CD4-positive, alpha-beta T cell (primary cell): ENCODE measurements at regions not wholly inside any gene's neighbourhood (a gene's known extent, or its start where the extent isn't known, plus 50 kb on each side); places are given as distances from the start of the nearest gene placed in this dataset.

Experiments
- ATAC-seq: fragments of 200-7000 bp; cut with Tn5 transposase; one replicate; pipeline ENCODE4 v1.10.0; 2022; ENCODE audit warnings: mild to moderate bottlenecking; ENCODE audit not compliant: poor library complexity
- CTCF ChIA-PET: fragments of 350-600 bp; sonication (Branson Sonifier 250); formaldehyde crosslinking; loops from one replicate; lab custom pipeline; 2021; ENCODE audit warnings: antibody characterized with exemption, inconsistent platforms; lab: Charles Lee
- POLR2A ChIA-PET: fragments of 350-600 bp; sonication (Branson Sonifier 250); formaldehyde crosslinking; loops from one replicate; lab custom pipeline; 2021; ENCODE audit warnings: antibody characterized with exemption, inconsistent platforms; lab: Charles Lee
- DNase-seq, 14 experiments: peaks; one replicate each; pipeline ENCODE4 v3.0.0-alpha.2; 2013 to 2020; ENCODE audit warnings: mixed read lengths in 2 of 14
- H3K27ac ChIP-seq, 2 donors: one replicate each; pipeline versions ENCODE4 v1.5.1 to v1.7.0; 2013; ENCODE audit warnings: low read length in 2 of 2, low read depth in 1 of 2, mild to moderate bottlenecking in 1 of 2
- H3K27me3 ChIP-seq, 2 experiments: 1 replicate in 1 of 2; 2 replicates in 1 of 2; pipeline versions ENCODE4 v1.6.1 to v1.7.0; 2013; ENCODE audit warnings: low read length in 2 of 2, control low read depth in 1 of 2, mild to moderate bottlenecking in 1 of 2, moderate library complexity in 1 of 2; ENCODE audit not compliant: insufficient read depth in 2 of 2, control insufficient read depth in 1 of 2
- H3K36me3 ChIP-seq: one replicate; pipeline ENCODE4 v1.6.1; 2013; ENCODE audit warnings: low read length, control low read depth; ENCODE audit not compliant: insufficient read depth
- H3K4me1 ChIP-seq: one replicate; pipeline ENCODE4 v1.6.1; 2013; ENCODE audit warnings: low read length, control low read depth; ENCODE audit not compliant: insufficient read depth
- H3K4me3 ChIP-seq: one replicate; pipeline ENCODE4 v1.5.1; 2013; ENCODE audit warnings: mild to moderate bottlenecking, low read length, moderate library complexity
- H3K9me3 ChIP-seq, 2 experiments: 1 replicate in 1 of 2; 2 replicates in 1 of 2; pipeline versions ENCODE4 v1.6.1 to v1.7.0; 2013; ENCODE audit warnings: low read length in 2 of 2, mild to moderate bottlenecking in 2 of 2, control low read depth in 1 of 2, moderate library complexity in 1 of 2; ENCODE audit not compliant: control insufficient read depth in 1 of 2, insufficient read depth in 1 of 2
- H3K27ac Mint-ChIP-seq: one replicate; pipeline ENCODE4 v1.8.0; 2020; ENCODE audit warnings: mixed read lengths
- H3K27me3 Mint-ChIP-seq: one replicate; pipeline ENCODE4 v1.8.0; 2021; ENCODE audit warnings: mixed read lengths
- H3K36me3 Mint-ChIP-seq: one replicate; pipeline ENCODE4 v1.8.0; 2021; ENCODE audit warnings: low read depth, mixed read lengths
- H3K4me1 Mint-ChIP-seq: one replicate; pipeline ENCODE4 v1.8.0; 2021; ENCODE audit warnings: low read depth, mixed read lengths
- H3K4me3 Mint-ChIP-seq: one replicate; pipeline ENCODE4 v1.8.0; 2020; ENCODE audit warnings: mild to moderate bottlenecking, mixed read lengths
- H3K9me3 Mint-ChIP-seq: one replicate; pipeline ENCODE4 v1.8.0; 2020; ENCODE audit warnings: mixed read lengths
- CTCF ChIP-seq: fragments of 200-600 bp; IDR thresholded peaks from one replicate; pipeline ENCODE4 v1.8.0; 2022; ENCODE audit warnings: antibody characterized with exemption, mild to moderate bottlenecking
- intact Hi-C, 2 experiments: fragments of 100-400 bp; cut with DNase I in 1 of 2; cut with micrococcal nuclease in 1 of 2; formaldehyde crosslinking; loops; one replicate each; pipeline versions ENCODE4 v1.15.1 to v1.9.0; 2023 to 2025; cut with DNase I, micrococcal nuclease

GRCh38 chr16:86034421-86034919 is 135.5 kb downstream of the IRF8 start:
- no peak for ATAC-seq
- H3K4me1 Mint-ChIP-seq: no peaks in the 10 kb centered on the region
- no peak overlapping the region for H3K27ac Mint-ChIP-seq
- intact Hi-C loops: no loop called here
- H3K27ac ChIP-seq: no peak overlapping the region
- no peaks in the 10 kb centered on the region for H3K9me3 Mint-ChIP-seq
- no peaks in the 10 kb centered on the region for H3K9me3 ChIP-seq
- ChIA-PET CTCF (no interaction called here), POLR2A (no interaction called here)
- no peak for DNase-seq
- no peak for TF ChIP-seq CTCF
- no peaks in the 10 kb centered on the region for H3K36me3 Mint-ChIP-seq
- peaks cover 5% of the 10 kb centered on the region for H3K4me1 ChIP-seq
- H3K4me3 ChIP-seq: no peak overlapping the region
- H3K27me3 ChIP-seq: no peaks in the 10 kb centered on the region
- H3K36me3 ChIP-seq: no peaks in the 10 kb centered on the region
- no peak overlapping the region for H3K4me3 Mint-ChIP-seq
- H3K27me3 Mint-ChIP-seq: peaks cover 10% of the 10 kb centered on the region

DNA sequence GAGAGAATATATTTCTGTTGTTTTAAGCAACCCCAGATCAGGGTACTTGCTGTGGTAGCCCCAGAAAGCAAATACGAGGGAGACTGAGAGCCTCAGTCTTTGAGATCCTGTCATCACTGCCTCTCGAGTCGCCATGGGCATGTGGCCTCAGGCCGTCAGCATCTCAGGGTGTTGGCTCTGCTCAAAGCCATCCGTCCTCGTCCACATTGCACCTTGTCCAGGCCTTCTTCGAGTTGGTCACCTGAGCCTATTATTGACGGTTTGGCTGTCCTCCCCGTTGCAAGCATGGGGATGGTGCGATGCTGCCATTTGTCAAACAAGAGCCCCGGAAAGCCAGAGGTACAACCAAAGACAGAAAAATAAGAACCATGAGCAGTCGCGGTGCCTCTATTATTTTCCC is 136.9 kb downstream of the IRF8 start:
- H3K4me3 Mint-ChIP-seq: no peak overlapping the region
- H3K27ac Mint-ChIP-seq: no peak overlapping the region
- peaks cover 8% of the 10 kb centered on the region for H3K27me3 Mint-ChIP-seq
- no peaks in the 10 kb centered on the region for H3K4me1 Mint-ChIP-seq
- ATAC-seq (no peak), DNase-seq (no peak)
- intact Hi-C loops: no loop called here
- no peaks in the 10 kb centered on the region for H3K36me3 Mint-ChIP-seq
- H3K4me1 ChIP-seq: peaks cover 8% of the 10 kb centered on the region
- CTCF ChIA-PET: no interaction called here
- no peak overlapping the region for H3K4me3 ChIP-seq
- POLR2A ChIA-PET: no interaction called here
- no peak for TF ChIP-seq CTCF
- no peak overlapping the region for H3K27ac ChIP-seq
- no peaks in the 10 kb centered on the region for H3K27me3 ChIP-seq
- H3K9me3 ChIP-seq: no peaks in the 10 kb centered on the region
- no peaks in the 10 kb centered on the region for H3K9me3 Mint-ChIP-seq
- no peaks in the 10 kb centered on the region for H3K36me3 ChIP-seq

- ATAC-seq (no peak), DNase-seq (no peak)
- no peak overlapping the region for H3K27ac Mint-ChIP-seq
- CTCF ChIA-PET: no interaction called here
- intact Hi-C loops: no loop called here
- H3K4me1 ChIP-seq: peaks cover 8% of the 10 kb centered on the region
- no peak overlapping the region for H3K4me3 ChIP-seq
- H3K4me1 Mint-ChIP-seq: no peaks in the 10 kb centered on the region
- POLR2A ChIA-PET: no interaction called here
- H3K9me3 ChIP-seq: no peaks in the 10 kb centered on the region
- H3K9me3 Mint-ChIP-seq: no peaks in the 10 kb centered on the region
- H3K27ac ChIP-seq: no peak overlapping the region
- no peaks in the 10 kb centered on the region for H3K36me3 ChIP-seq
- no peak overlapping the region for H3K4me3 Mint-ChIP-seq
- no peaks in the 10 kb centered on the region for H3K36me3 Mint-ChIP-seq
- no peak for TF ChIP-seq CTCF
- H3K27me3 Mint-ChIP-seq: peaks cover 20% of the 10 kb centered on the region
- peaks cover 0 to 5% of the 10 kb centered on the region in 2 experiments for H3K27me3 ChIP-seq
Measured at GRCh38 chr16:86037999-86038925, 139.3 kb downstream of the IRF8 start.
